A549 (cell line): ENCODE measurements at regions not wholly inside any gene's neighbourhood (a gene's known extent, or its start where the extent isn't known, plus 50 kb on each side); places are given as distances from the start of the nearest gene placed in this dataset.

Source experiments
- CTCF ChIP-seq: fragments of >200 bp; sonication (Bioruptor Twin); formaldehyde crosslinking; IDR thresholded peaks from 3 replicates; pipeline ENCODE4 v1.5.1; 2016
- ELK1 ChIP-seq: fragments of 150-350 bp; IDR thresholded peaks from 2 replicates; pipeline ENCODE4 v1.6.1; 2014; ENCODE audit warnings: low read depth, mild to moderate bottlenecking, low read length
- EP300 ChIP-seq, 2 experiments: fragments of >200 bp; sonication (Bioruptor Twin); formaldehyde crosslinking; IDR thresholded peaks; 2 replicates in 1 of 2; 3 replicates in 1 of 2; pipeline ENCODE4 v1.6.1; 2016 to 2017
- MAX ChIP-seq: IDR thresholded peaks from 2 replicates; pipeline ENCODE4 v1.6.1; 2012
- MAZ ChIP-seq: fragments of 150-350 bp; IDR thresholded peaks from 2 replicates; pipeline ENCODE4 v1.6.1; 2014; ENCODE audit warnings: antibody characterized with exemption, low read depth, low read length, borderline replicate concordance
- POLR2A ChIP-seq: IDR thresholded peaks from 2 replicates; pipeline ENCODE4 v1.6.1; 2012; ENCODE audit warnings: mild to moderate bottlenecking, low read length
- SMC3 ChIP-seq: fragments of >200 bp; sonication (Bioruptor Twin); formaldehyde crosslinking; IDR thresholded peaks from 3 replicates; pipeline ENCODE4 v1.6.1; 2018; ENCODE audit warnings: inconsistent platforms

- no peak for TF ChIP-seq MAZ
- TF ChIP-seq POLR2A: no peak
- no peak for TF ChIP-seq CTCF
- TF ChIP-seq SMC3: no peak
- TF ChIP-seq EP300 (IDR thresholded peaks at IDR 0.05): no peak
- no peak for TF ChIP-seq ELK1
- no peak for TF ChIP-seq MAX
These were observed 97.7 kb upstream of the DPP6 start for GRCh38 chr7:153954477-153954876.
